Activated T-cell treated with anti-CD3 and anti-CD28 coated beads, Interleukin-2, amount 50 U/mL, for 24 hours (primary cell): ENCODE measurements at regions not wholly inside any gene's neighbourhood (a gene's known extent, or its start where the extent isn't known, plus 50 kb on each side); places are given as distances from the start of the nearest gene placed in this dataset.
"Not testable (repeated sequence)": the region's sequence is repeated elsewhere in the genome, so short reads cannot be mapped to it uniquely, and the experiment has no call there.

ENCODE experiments used
- DNase-seq: peaks from one replicate; pipeline ENCODE4 v3.0.0-alpha.2; 2020
- H3K27ac Mint-ChIP-seq: 2 replicates; pipeline ENCODE4 v1.8.0; 2020; ENCODE audit warnings: mild to moderate bottlenecking, mixed read lengths
- H3K27me3 Mint-ChIP-seq: 2 replicates; pipeline ENCODE4 v1.8.0; 2020; ENCODE audit warnings: mixed read lengths
- H3K36me3 Mint-ChIP-seq: 2 replicates; pipeline ENCODE4 v1.8.0; 2020; ENCODE audit warnings: low read depth, mixed read lengths
- H3K4me1 Mint-ChIP-seq: 2 replicates; pipeline ENCODE4 v1.8.0; 2020; ENCODE audit warnings: low read depth, mixed read lengths
- H3K4me3 Mint-ChIP-seq: 2 replicates; pipeline ENCODE4 v1.8.0; 2020; ENCODE audit warnings: mild to moderate bottlenecking, moderate library complexity, mixed read lengths
- H3K9me3 Mint-ChIP-seq: 2 replicates; pipeline ENCODE4 v1.8.0; 2020; ENCODE audit warnings: mixed read lengths

DNA sequence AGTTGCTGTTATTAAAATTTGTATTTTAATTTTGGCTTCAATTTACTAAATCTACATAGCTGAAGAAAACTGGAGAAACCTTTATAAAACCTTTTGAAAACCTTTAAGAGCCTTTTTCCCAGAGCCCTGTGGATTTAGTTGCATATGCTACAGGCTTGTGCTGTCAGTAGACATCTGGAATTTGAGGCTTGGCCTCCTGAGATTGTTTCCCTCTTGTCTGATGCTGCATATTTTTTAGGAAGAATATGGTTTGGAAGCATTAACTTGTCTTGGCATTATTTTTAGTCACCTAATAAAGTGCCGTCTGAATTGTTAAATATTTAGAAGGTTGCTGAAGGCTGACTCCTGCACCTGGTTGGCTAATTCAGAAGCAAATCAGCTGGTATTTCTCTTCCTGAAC, 369.4 kb downstream of the UTRN start:
- H3K36me3 Mint-ChIP-seq: peaks cover 4% of the 10 kb centered on the region
- H3K27ac Mint-ChIP-seq: no peak overlapping the region
- peaks cover 4% of the 10 kb centered on the region for H3K9me3 Mint-ChIP-seq
- no peak overlapping the region for H3K4me3 Mint-ChIP-seq
- DNase-seq: no peak
- peaks cover 62% of the 10 kb centered on the region for H3K4me1 Mint-ChIP-seq
- no peaks in the 10 kb centered on the region for H3K27me3 Mint-ChIP-seq

DNA sequence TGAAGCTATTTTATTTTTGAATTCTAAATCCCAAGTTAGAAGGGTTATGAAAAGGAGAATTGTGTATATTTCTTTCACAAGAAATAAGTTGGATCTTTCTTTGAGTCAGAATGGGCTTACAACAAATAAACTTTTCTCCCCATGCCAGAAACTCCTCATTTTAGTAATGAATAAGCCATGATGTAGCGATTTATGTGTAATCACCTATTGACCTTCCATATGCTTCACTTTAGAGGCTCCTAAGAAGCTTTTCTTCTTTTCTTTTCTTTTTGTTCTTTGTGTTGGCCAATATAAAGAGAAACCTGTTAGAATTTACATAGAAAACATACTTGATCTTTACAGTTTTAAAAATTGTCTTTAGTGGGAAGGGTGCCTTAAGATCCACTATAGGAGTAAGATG, 370.2 kb downstream of the UTRN start:
- H3K27ac Mint-ChIP-seq: peak overlapping the region; percentile 2
- peaks cover 71% of the 10 kb centered on the region for H3K4me1 Mint-ChIP-seq
- no peak for DNase-seq

DNA sequence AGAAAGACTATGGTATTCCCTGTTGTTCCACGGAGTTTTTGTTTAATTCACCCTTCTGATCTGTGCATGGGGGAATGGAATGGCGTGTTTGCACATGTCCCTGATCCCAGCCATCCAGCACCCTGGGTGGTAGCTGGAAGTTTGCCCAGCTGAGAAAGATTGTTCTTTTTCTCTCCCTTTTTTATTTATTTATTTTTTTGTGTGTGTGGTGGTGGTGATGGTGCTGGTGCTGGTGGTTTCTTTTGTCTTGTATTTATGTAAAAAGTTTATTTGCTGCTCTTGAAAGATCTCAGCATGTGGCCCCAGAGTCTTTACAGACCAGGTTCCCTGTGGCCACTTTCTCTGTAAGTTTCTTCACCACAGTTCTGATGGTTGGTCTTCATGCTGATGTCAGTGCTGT, 372.6 kb downstream of the UTRN start:
- Mint-ChIP-seq H3K4me3 (no peak overlapping the region), H3K4me1 (peaks cover 76% of the 10 kb centered on the region), H3K36me3 (no peaks in the 10 kb centered on the region), H3K9me3 (no peaks in the 10 kb centered on the region), H3K27me3 (no peaks in the 10 kb centered on the region), H3K27ac (no peak overlapping the region)
- DNase-seq: no peak

More for the DNA sequence above, 370.2 kb downstream of the UTRN start:
- Mint-ChIP-seq H3K36me3 (no peaks in the 10 kb centered on the region), H3K4me3 (no peak overlapping the region), H3K9me3 (no peaks in the 10 kb centered on the region), H3K27me3 (no peaks in the 10 kb centered on the region)

DNA sequence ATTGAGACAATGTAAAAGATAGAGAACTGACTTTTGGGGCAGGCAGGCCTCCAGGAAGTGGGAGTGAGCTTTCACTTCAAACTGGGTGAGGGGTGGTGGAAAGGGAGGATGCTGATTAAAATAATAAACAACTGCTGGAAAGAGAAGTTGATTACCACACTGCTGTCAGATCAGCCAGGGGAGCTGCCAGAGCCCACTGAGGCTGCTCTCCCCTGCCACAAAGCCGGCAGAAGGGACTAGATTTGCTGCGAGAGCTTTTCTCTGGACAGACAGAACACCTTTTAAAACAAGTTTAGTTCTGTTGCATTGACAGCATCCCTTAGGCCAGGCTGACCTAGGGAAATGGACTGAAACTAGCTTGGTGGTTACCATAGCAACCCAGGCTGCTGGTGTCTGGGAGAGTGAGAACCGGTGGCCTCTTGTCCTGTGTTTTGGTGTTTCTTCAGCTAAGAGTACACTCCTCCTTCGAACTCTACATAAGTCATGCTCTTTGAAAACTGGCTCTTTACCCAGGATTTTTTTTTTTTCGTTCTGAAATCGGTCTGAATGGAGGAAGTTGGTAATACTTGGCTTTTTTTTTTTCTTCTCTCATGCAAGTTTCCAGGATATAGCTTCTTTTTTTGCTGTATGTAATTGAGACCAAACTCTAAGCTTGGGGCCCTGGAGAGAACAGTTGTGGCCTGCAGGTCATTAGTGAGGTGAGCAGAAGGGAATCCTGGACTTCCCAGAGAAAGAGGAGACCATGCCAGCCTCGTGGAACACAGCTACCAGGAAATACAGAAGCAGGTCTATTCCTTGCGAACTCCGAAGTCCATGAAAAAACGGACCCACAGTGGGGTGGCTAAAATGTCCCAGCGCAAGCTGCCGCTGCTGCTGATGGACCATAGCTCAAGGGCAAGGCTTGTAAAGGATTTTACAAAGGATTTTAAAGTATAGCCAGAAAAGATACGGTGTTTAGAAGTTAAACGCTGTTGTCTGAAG, 374.4 kb downstream of the UTRN start:
- H3K4me3 Mint-ChIP-seq: peak overlapping the region; percentile 50
- DNase-seq: peak; percentile 37
- H3K9me3 Mint-ChIP-seq: no peaks in the 10 kb centered on the region
- H3K27ac Mint-ChIP-seq: peak overlapping the region; percentile 85
- H3K36me3 Mint-ChIP-seq: no peaks in the 10 kb centered on the region
- H3K4me1 Mint-ChIP-seq: peaks cover 76% of the 10 kb centered on the region
- H3K27me3 Mint-ChIP-seq: no peaks in the 10 kb centered on the region

DNA sequence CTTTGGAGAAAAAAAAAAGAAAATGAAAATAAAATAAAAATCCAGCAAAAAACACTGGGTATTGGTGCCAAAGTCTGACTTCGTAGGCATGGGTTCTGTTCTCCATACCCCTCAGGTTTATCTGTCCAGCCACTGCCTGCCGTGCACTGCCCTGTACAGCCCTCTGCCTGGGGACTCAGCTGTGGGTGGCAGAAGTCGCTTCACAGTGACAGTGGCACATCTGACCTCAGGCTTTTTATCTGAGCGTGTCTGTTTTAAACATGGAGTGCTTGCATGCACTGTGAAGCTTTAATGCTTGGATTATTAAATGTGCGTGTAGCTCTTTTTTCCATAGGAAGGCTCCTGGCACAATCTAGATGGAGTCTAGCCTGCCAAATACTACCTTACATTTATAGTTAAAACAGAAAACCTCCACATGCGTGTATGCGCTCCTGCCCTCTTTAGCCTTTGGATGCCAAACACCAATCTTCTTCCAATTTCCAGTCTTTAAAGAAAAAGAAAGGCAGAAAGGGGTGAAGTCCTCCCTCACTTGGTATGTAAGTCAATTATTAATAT, 375.5 kb downstream of the UTRN start:
- peaks cover 72% of the 10 kb centered on the region for H3K4me1 Mint-ChIP-seq
- no peaks in the 10 kb centered on the region for H3K27me3 Mint-ChIP-seq
- no peaks in the 10 kb centered on the region for H3K36me3 Mint-ChIP-seq
- no peaks in the 10 kb centered on the region for H3K9me3 Mint-ChIP-seq
- no peak overlapping the region for H3K4me3 Mint-ChIP-seq
- no peak for DNase-seq
- H3K27ac Mint-ChIP-seq: no peak overlapping the region

DNA sequence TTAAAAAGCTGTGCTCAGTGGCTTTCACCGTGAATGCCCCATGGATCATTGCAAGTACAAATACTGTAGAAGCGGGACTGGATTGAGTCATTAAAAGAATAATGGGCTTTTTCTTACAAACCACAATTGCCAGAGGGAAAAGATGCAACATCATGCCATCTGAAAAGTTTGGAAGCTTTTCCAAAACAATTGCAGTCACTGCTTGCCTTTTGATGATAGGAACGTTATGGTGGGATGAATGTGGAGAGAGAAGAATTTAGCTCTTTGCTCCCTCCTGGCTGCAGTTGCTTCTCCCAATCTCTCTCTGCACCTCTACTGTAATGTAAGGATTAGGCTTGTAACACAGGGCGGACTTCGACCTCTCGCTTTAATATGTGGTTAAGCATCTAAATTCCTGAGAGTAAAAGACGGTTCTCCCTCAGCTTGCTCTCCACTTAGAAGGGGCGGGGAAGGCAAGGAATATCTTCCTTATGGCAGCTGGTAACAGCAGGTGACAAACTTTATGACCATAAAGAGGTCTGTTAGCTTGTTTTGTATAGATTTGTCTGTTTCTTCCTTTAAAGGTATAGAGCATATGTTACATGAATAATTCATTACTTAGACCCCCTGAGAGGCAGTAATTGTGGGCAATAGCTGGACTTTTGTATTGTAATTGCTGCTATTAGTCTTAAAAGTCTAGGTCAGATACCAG, 376.1 kb downstream of the UTRN start:
- no peaks in the 10 kb centered on the region for H3K36me3 Mint-ChIP-seq
- DNase-seq: no peak
- no peak overlapping the region for H3K27ac Mint-ChIP-seq
- H3K4me3 Mint-ChIP-seq: no peak overlapping the region
- H3K27me3 Mint-ChIP-seq: no peaks in the 10 kb centered on the region
- no peaks in the 10 kb centered on the region for H3K9me3 Mint-ChIP-seq
- peaks cover 74% of the 10 kb centered on the region for H3K4me1 Mint-ChIP-seq

DNA sequence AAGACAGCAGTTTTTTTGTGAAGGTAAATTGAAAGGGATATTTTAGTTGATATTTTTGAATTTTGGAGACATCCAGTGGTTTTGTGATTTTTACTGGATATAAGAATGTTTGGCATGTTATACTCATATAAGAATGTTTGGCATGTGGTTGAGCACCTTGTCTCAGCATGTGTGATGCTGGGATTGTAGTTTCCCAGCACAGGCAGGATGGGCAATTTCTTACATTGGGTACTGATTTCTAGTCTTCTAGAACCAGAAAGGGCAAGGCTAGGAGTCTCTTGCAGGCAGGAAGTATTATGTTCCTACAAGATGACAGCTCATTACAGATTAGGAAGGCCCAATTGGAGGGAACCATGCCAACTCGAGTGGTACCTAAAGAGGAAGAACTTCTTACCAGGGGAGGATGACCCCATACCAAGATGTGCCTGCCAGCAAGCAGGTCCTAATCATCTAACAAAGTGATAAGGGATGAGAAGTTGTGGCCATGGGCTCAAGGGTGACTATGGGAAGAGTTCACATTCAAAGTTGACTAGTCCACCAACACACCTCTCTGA, 377.8 kb downstream of the UTRN start:
- peaks cover 82% of the 10 kb centered on the region for H3K4me1 Mint-ChIP-seq
- H3K4me3 Mint-ChIP-seq: no peak overlapping the region
- no peaks in the 10 kb centered on the region for H3K9me3 Mint-ChIP-seq
- no peaks in the 10 kb centered on the region for H3K27me3 Mint-ChIP-seq
- DNase-seq: no peak
- H3K36me3 Mint-ChIP-seq: peaks cover 6% of the 10 kb centered on the region
- H3K27ac Mint-ChIP-seq: no peak overlapping the region

DNA sequence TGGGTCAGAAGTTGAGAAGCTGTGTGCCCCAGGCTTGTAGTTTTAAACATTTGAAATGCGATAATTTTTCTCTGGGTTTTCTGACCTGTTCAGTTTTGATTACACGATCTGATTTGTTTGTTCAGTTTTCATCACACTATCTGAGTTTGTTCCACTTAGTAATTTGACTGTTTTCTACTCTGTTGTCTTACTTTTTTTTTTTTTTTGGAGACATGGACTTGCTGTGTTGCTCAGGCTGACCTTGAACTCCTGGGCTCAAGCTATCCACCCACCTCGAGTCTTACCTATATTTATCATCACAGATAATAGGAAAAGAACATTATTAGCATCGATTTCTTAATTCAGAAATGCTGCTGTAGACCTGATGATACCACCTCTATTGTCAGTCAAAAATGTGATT, 379.1 kb downstream of the UTRN start:
- no peak overlapping the region for H3K4me3 Mint-ChIP-seq
- H3K27ac Mint-ChIP-seq: no peak overlapping the region
- H3K36me3 Mint-ChIP-seq: peaks cover 6% of the 10 kb centered on the region
- H3K4me1 Mint-ChIP-seq: peaks cover 73% of the 10 kb centered on the region
- H3K27me3 Mint-ChIP-seq: no peaks in the 10 kb centered on the region
- no peak for DNase-seq
- H3K9me3 Mint-ChIP-seq: no peaks in the 10 kb centered on the region

DNA sequence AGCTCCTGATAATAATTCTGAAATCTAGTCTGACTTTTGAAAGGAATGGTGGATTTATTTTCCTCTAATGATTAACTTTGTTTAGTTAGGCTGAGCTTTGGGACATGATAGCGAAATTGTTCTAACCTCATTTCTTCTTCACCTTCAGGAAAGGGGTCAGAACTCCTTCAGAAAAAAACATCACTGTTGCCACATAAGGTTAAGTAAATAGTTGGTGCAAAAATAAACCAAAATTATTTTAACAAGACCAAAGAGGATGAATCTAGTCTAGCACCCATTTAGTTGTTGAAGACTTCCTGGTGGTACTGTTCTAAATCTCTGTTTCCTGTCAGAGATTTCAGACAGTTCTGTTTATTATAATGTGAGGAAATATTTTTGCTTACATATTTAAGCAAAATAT, 379.8 kb downstream of the UTRN start:
- peaks cover 66% of the 10 kb centered on the region for H3K4me1 Mint-ChIP-seq
- H3K36me3 Mint-ChIP-seq: peaks cover 10% of the 10 kb centered on the region
- H3K27me3 Mint-ChIP-seq: no peaks in the 10 kb centered on the region
- no peak for DNase-seq
- no peak overlapping the region for H3K4me3 Mint-ChIP-seq
- no peak overlapping the region for H3K27ac Mint-ChIP-seq
- H3K9me3 Mint-ChIP-seq: peaks cover 5% of the 10 kb centered on the region

DNA sequence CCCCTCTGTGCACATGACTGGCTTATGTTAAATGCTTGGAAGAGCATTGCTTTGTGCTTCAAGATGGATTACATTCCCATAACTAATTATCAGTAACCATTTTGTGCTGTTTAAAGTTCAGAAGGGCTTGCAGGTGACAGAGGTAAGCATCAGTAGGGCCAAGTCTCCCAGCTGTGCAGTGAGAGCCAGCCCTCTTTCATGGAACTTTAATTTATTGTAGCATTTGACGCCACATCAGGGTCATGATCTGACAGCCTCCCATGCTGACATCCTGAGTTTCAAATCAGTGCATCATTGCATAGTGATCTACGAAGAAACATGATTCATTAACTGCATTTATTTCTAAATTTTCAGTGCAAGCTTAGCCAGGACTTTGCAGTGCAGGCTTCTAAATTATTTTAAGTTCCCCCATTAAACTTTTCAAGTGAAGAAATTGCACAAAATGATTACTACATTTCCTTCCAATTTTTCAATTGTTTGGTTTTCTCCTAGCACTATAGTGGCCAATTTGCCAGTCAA, 380.9 kb downstream of the UTRN start:
- peaks cover 14% of the 10 kb centered on the region for H3K9me3 Mint-ChIP-seq
- no peak overlapping the region for H3K4me3 Mint-ChIP-seq

DNA sequence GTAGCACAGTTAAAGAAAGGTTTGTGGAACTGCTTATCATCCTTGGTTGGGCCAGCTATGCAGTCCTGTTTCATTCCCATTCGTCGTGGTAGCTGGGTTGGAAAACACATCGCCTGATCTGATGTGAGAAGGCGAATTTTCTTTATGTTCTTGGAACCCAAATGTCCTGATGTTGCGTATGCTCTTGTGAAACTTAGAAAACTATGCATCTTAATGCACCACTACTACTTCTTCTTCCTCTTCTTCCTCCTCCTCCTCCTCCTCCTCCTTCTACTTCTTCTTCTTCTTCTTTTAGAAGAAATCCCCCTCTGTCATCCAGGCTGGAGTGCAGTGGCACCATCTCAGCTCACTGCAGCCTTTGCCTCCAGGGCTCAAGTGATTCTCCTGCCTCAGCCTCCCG, 381.6 kb downstream of the UTRN start:
- no peak overlapping the region for H3K4me3 Mint-ChIP-seq
- H3K36me3 Mint-ChIP-seq: peaks cover 27% of the 10 kb centered on the region
- no peak overlapping the region for H3K27ac Mint-ChIP-seq
- H3K9me3 Mint-ChIP-seq: peaks cover 21% of the 10 kb centered on the region
- no peak for DNase-seq
- no peaks in the 10 kb centered on the region for H3K27me3 Mint-ChIP-seq
- peaks cover 57% of the 10 kb centered on the region for H3K4me1 Mint-ChIP-seq

More for the DNA sequence above, 380.9 kb downstream of the UTRN start:
- Mint-ChIP-seq H3K36me3 (peaks cover 20% of the 10 kb centered on the region), H3K4me1 (peaks cover 57% of the 10 kb centered on the region), H3K27me3 (no peaks in the 10 kb centered on the region), H3K27ac (no peak overlapping the region)
- DNase-seq: no peak

DNA sequence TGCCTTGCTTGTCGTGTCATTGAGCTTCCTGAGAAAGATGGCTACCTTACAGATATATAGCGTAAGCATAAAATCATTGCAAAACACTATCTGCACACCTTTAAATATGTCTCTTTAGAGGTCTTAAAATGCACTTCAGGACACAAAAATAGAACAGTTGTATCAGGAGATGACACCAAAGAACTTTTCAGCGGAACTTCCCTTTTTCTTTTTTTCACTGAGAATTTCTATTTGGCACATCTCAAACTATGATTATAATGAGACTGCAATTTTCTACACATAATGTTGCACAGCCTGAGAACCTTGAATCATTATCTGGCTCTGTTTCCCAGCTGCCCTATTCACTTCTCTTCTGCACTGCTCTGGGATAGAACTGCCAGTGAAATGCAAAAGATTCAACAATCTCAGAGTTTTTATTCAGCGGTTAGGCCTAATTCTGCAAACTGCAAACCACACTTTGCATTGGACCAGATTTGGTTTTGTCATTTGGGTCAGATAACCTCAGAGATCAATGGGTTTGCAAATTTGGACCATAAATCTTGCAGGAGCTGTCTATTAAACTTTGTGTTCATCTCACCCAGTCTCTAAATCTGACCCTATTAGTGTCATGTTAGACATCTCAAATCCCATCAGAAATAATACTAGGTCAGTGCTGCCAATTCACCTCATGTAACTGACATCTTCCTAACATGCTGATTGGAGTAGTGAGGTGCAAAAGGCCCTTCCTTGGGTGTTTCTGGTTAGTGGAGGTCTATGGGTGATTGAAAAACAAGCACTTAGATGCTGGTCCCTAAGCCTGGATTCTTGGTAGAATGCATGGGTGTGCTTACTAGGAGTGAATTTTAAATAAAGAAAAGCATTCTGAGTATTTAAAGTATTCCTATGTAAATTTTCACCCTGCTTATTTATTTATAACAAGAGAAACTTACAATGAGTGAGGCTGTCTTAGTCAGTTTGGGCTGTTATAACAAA, 382.7 kb downstream of the UTRN start:
- peaks cover 37% of the 10 kb centered on the region for H3K36me3 Mint-ChIP-seq
- no peaks in the 10 kb centered on the region for H3K27me3 Mint-ChIP-seq
- no peak overlapping the region for H3K27ac Mint-ChIP-seq
- peaks cover 30% of the 10 kb centered on the region for H3K9me3 Mint-ChIP-seq
- H3K4me3 Mint-ChIP-seq: no peak overlapping the region
- DNase-seq: no peak
- H3K4me1 Mint-ChIP-seq: peaks cover 57% of the 10 kb centered on the region

DNA sequence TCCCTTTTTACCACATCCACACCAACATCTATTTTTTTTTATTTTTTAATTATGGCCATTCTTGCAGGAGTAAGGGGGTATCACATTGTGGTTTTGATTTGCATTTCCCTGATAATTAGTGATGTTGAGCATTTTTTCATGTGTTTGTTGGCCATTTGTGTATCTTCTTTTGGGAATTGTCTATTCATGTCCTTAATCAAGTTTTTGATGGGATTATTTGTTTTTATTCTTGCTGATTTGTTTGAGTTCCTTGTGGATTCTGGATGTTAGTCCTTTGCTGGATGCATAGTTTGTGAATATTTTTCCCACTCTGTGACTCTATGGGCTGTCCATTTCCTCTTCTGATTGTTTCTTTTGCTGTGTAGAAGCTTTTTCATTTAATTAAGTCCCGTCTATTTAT, 385.1 kb downstream of the UTRN start:
- H3K9me3 Mint-ChIP-seq: peaks cover 43% of the 10 kb centered on the region
- not testable (repeated sequence) for H3K27ac Mint-ChIP-seq, H3K4me3 Mint-ChIP-seq, DNase-seq, H3K27me3 Mint-ChIP-seq
- peaks cover 58% of the 10 kb centered on the region for H3K36me3 Mint-ChIP-seq
- H3K4me1 Mint-ChIP-seq: peaks cover 46% of the 10 kb centered on the region
